ENCODE measurements at regions not wholly inside any gene's neighbourhood (a gene's known extent, or its start where the extent isn't known, plus 50 kb on each side); places are given as distances from the start of the nearest gene placed in this dataset.

DNA sequence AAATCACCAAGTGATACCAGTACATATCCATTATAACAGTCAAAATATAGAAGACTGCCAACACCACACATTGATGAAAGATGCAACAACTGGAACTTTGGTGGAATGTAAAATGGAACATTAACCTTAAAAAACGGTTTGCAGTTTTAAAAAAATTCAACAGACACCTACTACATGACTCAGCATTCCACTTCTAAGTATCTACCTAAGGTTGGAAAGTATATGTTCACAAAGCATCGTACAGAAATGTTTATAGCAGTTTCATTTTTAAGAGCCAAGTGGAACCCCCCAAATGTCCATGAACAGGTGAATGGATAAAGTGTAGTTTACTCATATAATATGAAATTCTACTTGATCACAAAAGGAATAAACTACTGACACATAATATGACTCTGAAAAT is 314.7 kb upstream of the ARRDC4 start:
- H3K4me1 ChIP-seq (ENCODE audit: low read depth), result no peaks in the 10 kb centered on the region

DNA sequence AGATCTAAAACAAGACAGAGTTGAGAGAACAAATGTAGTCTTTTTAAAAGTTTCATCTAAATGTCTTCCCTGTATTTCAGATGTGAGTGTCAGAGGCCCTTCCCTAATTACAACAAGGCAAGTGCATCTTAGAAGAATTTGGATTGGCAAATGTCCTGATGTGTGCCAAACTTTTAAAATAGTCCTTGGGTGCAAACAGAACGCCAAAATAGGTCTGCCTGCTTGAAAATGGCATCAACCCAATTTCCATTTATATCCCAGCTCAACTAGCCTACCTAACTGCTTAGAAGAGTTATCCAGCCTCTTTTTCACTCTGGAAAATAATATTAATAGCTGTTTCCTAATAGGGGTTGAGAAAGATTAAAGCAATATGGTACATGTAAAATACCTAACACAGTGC is 311.8 kb upstream of the ARRDC4 start:
- Histone ChIP-seq H3K36me3 (no peaks in the 10 kb centered on the region), H3K9me3 (ENCODE audit: low read depth) (no peaks in the 10 kb centered on the region), H3K27me3 (peaks cover 19% of the 10 kb centered on the region), H3K27ac (no peak overlapping the region), H3K4me3 (no peak overlapping the region), H3K4me1 (ENCODE audit: low read depth) (no peaks in the 10 kb centered on the region)
- DNase-seq (ENCODE audit: low read depth in 1 of 2, low spot score in 1 of 2), result no peak
- TF ChIP-seq, protein P1, sequence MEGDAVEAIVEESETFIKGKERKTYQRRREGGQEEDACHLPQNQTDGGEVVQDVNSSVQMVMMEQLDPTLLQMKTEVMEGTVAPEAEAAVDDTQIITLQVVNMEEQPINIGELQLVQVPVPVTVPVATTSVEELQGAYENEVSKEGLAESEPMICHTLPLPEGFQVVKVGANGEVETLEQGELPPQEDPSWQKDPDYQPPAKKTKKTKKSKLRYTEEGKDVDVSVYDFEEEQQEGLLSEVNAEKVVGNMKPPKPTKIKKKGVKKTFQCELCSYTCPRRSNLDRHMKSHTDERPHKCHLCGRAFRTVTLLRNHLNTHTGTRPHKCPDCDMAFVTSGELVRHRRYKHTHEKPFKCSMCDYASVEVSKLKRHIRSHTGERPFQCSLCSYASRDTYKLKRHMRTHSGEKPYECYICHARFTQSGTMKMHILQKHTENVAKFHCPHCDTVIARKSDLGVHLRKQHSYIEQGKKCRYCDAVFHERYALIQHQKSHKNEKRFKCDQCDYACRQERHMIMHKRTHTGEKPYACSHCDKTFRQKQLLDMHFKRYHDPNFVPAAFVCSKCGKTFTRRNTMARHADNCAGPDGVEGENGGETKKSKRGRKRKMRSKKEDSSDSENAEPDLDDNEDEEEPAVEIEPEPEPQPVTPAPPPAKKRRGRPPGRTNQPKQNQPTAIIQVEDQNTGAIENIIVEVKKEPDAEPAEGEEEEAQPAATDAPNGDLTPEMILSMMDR (IDR thresholded peaks at IDR 0.05; ENCODE audit: low read depth, low read length), result no peak

More for the DNA sequence above, 314.7 kb upstream of the ARRDC4 start:
- Histone ChIP-seq H3K27ac (no peak overlapping the region), H3K9me3 (ENCODE audit: low read depth) (no peaks in the 10 kb centered on the region), H3K27me3 (no peaks in the 10 kb centered on the region), H3K36me3 (no peaks in the 10 kb centered on the region), H3K4me3 (no peak overlapping the region)
- TF ChIP-seq, protein P1 (IDR thresholded peaks at IDR 0.05; ENCODE audit: low read depth, low read length), result no peak
- no peak for DNase-seq (ENCODE audit: low read depth in 1 of 2, low spot score in 1 of 2)

DNA sequence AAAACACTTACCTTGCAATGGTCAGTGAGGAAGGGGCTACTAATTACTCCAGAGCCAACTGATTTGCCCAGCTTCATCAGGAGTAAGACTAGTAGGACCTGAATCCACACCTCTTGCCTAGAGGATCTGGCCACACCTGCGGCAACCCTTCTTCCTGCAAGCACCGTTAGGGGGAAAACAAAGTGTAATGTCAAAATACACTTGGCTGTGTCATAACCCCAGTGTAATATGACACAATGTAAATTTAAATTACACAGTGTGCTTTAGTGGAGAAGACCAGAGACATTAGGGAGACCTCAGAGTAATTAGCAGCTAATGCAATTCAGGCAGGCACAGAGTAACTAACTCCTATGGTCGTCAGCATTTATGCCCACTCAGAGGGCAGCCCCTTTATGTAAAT is 308.5 kb upstream of the ARRDC4 start:
- no peaks in the 10 kb centered on the region for H3K4me1 ChIP-seq (ENCODE audit: low read depth)
- H3K9me3 ChIP-seq (ENCODE audit: low read depth), result no peaks in the 10 kb centered on the region
- TF ChIP-seq, protein P1 (IDR thresholded peaks at IDR 0.05; ENCODE audit: low read depth, low read length), result no peak
- H3K36me3 ChIP-seq, result no peaks in the 10 kb centered on the region
- H3K27ac ChIP-seq, result no peak overlapping the region
- H3K4me3 ChIP-seq, result no peak overlapping the region
- DNase-seq (ENCODE audit: low read depth in 1 of 2, low spot score in 1 of 2), result no peak
- peaks cover 28% of the 10 kb centered on the region for H3K27me3 ChIP-seq

DNA sequence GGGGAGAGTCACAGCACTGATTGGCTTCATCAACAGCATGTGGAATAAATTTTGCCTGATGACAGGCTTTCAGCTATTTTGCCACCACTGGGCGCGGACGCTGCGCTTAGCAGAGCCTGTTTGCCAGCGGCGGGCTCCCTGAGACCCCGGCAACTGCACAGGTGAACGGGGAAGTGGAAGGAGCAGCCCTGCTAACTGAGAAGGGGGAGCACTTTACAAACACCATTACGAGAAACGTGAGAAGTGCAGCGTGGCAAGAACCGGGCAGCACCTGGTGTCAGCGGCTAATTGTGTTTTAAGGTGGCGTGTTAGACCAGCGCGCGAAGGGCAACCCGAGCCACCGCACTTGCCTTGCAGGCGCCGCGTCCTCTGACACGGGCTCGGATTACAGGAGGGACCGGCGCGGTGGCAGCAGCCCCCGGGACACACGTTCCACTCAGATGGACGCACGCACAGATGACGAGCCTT is 307.8 kb upstream of the ARRDC4 start:
- H3K27me3 ChIP-seq, result peaks cover 28% of the 10 kb centered on the region
- peak in 1 of 2 donors; percentile 68 for DNase-seq (ENCODE audit: low read depth in 1 of 2, low spot score in 1 of 2)
- no peaks in the 10 kb centered on the region for H3K9me3 ChIP-seq (ENCODE audit: low read depth)
- no peaks in the 10 kb centered on the region for H3K36me3 ChIP-seq
- H3K4me1 ChIP-seq (ENCODE audit: low read depth), result no peaks in the 10 kb centered on the region
- H3K27ac ChIP-seq, result no peak overlapping the region
- TF ChIP-seq, protein P1 (IDR thresholded peaks at IDR 0.05; ENCODE audit: low read depth, low read length), result no peak
- peak overlapping the region; percentile 28 for H3K4me3 ChIP-seq

DNA sequence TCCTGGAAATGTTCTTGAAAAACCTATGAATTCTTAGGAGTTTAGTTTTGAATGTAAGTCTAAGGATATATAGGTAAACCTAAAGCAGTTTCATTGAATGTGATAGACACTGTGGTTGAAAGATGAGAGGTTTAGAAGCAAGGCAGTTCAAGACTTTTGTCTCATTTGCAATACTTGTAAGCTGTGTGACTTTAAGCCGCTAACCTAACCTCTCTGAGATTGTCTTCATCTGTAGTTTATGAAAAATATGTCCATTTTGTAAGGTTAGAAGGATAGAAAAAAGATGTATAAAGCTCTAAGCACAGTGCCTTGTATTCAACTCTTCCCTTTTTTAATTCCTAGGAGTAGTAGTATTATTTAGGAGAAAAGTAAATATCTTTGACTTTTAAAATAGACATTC is 306.6 kb upstream of the ARRDC4 start:
- no peak for DNase-seq (ENCODE audit: low read depth in 1 of 2, low spot score in 1 of 2)
- Histone ChIP-seq H3K4me1 (ENCODE audit: low read depth) (no peaks in the 10 kb centered on the region), H3K4me3 (no peak overlapping the region), H3K9me3 (ENCODE audit: low read depth) (no peaks in the 10 kb centered on the region), H3K27me3 (peaks cover 28% of the 10 kb centered on the region), H3K27ac (no peak overlapping the region), H3K36me3 (no peaks in the 10 kb centered on the region)
- TF ChIP-seq, protein P1 (IDR thresholded peaks at IDR 0.05; ENCODE audit: low read depth, low read length), result no peak
